Endometrium (tissue), 2 donors: ENCODE measurements at regions not wholly inside any gene's neighbourhood (a gene's known extent, or its start where the extent isn't known, plus 50 kb on each side); places are given as distances from the start of the nearest gene placed in this dataset.
"Not testable (repeated sequence)": the region's sequence is repeated elsewhere in the genome, so short reads cannot be mapped to it uniquely, and the experiment has no call there.

Experiments
- FAIRE-seq: peaks from 2 replicates; lab custom pipeline; 2012; peaks lifted over from hg19 to GRCh38; lab: Jason Lieb, UNC
- donor health status: control.
- donor health status: control.

DNA sequence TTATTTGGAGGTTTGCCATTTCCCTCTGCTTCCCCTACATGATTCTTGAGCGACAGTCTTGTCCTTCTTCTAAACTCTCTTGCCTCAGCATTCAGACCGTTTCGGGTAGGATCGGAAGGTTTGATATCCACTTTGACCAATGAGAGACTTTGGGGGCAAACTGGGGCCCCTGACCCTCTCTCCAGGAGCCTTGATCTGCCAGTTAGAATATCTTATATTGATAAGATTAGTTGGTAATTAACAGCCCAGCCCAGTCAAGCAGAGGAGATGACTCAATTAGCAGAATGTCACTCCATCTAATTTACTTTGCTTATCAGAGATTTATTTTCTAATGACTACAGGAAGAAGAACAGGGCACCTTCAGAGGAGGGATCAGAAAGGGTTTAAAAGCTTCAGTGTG, 532.8 kb downstream of the XYLT1 start:
- FAIRE-seq: no peak

DNA sequence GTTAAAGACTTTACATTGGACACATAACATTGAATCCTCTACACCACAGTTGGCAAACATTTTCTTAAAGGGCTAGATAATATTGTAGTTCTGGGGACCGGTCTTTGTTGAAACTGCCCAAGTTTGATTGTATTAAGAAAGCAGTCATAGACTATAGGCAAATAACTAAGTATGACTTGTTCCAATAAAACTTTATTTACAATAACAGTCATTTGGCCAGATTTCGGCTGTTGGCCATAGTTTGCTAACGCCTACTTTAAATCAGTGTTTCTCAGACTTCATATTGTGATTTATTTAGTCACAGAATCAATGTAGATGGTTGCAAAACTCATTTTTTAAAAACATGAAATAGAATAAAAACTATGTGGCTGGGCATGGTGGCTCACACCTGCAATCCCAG, 531.8 kb downstream of the XYLT1 start:
- FAIRE-seq: no peak

DNA sequence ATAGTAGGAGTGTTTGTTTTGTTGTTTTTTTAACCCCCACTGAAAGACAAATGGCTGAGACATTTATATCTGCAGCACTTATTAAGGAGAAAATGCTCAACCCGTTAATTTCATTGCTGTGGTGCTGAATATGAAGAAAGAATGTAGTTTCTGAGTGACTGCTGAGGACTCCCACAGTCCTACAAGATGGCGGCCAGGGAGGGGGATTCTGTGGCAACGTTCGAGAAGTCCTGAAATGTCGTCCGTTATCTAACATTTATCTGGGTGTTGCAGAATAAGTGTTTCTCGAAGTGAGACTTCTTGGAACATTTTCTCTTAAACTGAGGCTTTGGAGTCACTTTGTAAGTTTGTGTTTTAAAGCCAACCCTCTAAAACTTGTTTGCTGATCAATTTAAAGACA, 530.4 kb downstream of the XYLT1 start:
- FAIRE-seq: no peak

DNA sequence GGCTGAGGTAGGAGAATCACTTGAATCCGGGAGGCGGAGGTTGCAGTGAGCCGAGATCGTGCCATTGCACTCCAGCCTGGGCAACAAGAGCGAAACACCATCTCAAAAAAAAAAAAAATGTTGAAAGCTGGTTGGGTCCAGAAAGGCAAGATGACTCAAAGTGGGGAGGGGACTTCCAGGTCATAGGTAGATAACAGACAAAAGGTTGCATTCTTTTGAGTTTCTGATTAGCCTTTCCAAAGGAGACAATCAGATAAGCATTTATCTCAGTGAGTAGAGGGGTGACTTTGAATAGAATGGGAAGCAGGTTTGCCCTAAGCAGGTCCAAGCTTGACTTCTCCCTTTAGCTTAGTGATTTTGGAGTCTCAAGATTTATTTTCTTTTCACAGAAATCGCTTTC, 527.9 kb downstream of the XYLT1 start:
- FAIRE-seq: not testable (repeated sequence)

DNA sequence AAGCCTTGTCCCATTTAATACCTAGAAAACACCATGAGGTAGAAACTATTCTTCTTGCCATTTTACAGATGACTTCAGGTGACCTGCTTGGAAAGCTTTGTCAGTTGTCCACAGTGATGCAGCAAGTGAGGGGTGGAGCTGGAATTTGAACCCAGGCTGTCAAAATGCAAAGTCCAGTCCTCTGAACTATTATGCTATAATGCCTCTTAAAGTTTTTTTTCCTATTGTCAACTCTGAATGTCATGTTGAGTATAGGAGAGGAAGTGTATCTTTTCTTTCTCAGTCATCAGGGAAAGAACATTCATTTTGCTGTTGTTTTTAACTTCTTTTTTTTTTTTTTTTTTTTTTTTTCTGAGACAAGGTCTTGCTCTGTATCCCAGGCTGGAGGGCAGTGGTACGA, 525.6 kb downstream of the XYLT1 start:
- no peak for FAIRE-seq

DNA sequence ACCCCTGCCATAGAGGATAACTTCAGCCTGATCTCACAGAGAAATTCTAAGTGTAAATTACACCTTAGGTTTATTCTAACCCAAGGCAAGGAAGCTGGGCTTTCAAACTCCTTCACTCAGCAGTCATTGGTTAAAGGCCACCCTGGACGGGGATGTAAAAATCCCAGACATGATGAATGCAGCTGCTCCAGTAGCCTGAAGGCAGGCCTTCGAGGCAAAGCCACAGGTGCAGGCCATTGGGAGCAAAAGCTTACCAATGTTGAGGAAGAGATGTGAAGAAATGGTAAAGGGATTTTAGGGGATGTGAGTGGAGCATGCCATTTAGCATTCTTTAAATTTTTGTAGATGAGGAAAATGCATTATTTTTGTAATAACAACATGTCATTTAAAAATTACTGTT, 514.4 kb downstream of the XYLT1 start:
- FAIRE-seq: no peak

DNA sequence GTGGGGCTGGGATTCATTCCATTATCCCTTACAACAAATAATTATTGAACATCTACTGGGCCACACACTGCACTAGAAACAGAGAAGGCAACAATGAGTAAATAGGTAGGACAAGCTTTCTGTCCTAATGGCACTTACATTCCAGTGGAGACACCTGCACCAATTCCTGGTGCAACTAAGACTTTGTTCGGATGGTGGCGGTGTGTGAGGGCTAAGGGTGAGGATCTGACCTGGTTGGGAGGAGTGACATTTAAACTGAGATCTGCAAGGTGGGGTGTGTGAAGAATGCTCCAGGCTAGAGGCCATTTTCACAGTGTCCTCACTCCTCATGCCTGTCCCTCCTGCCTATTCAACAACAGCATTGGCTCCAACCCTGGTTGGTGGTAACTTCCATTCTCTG, 510.0 kb downstream of the XYLT1 start:
- no peak for FAIRE-seq

DNA sequence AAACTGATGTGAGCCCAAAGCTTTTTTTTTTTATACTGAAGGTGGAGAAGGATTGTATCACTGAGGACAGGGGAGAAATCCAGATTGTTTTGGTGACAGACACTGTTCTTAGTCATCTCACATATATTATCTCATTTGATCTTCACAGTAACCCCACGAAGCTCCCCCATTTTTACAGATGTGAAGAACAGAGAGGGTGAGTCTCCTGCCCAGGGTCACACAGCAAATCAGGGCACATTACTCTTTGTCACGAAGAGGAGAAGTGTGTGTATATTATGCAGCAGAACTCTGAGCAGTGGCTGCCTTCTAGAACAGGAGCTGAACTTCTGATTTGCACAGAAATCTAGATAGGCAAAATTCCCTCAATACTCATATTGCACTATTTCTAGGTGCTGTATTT, 504.3 kb downstream of the XYLT1 start:
- no peak for FAIRE-seq

DNA sequence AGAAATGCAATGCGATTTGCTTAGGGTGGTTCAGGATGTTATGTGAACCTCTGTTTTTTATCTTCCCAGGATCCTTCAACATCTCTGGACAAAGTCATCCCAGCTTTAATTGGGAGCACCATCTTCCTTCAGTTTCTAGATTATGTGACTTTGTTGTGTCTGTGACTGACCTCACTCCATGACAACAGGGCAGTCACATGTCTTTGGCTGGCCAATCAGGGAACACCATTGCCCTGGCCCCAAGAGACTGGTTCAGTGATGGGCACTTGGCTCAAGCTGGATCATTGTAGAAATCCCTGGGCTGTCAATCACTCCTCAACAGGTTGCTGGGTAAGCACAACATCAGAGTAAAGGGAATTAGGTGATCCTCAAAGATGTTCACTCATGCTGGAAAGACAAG, 499.7 kb downstream of the XYLT1 start:
- FAIRE-seq: no peak

DNA sequence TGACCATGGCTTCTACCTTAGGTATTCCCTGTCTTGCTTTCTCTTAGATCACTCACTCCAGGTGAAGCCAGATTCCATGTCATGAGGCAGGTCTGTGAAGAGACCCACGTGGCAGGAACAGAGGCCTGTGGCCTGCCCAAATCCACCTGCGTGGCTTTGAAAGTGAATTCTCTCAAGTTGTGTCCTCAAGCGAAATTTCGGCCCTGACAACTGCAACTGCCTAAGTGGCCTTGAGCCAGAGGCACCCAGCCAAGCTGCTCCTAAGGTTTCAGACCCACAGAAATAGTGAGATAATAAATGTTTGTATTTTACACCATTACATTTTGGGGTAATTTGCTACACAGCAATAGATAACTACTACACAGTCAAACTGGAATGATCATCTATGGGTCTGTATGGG, 497.9 kb downstream of the XYLT1 start:
- no peak for FAIRE-seq

DNA sequence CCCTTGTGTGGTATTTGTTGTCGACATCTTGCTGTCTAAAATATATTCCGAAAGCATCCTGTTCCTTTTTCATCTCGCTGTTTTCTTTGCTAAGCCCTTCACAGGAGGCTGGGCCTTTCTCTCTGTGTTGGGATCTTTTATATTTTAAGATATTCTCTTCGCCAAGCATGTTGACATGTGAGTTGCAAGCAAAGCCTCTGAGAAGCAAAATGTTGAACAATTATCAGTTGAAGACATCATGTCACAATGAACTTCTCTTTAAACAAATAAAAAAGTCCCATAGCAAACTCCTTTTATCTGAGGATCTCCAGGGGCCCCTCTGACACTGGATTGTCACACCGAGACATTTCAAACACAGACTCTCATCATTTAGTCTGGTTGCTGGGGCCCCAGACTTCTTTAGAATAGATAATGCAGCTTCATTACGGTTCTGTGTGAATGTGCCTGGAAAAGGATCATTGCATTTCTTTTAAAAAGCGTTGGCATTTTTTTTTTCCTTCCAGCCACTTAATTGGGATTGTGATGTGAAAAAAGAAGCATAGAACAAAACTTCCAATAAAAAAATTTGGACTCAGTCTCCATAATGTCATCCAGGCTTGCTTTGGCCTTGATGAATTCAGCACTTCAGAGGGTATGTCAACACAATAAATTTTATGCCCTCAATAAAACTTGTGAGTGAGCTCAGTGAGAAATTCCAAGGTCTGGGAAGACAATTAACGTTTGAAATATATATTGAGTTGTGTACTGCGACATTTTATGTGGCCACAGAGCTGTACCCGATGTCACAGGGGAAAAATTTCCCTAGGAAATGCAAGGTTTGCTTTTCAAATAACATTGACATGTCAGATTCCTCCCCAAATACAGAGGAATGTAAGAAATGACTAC, 496.8 kb downstream of the XYLT1 start:
- peak; percentile 70 for FAIRE-seq

DNA sequence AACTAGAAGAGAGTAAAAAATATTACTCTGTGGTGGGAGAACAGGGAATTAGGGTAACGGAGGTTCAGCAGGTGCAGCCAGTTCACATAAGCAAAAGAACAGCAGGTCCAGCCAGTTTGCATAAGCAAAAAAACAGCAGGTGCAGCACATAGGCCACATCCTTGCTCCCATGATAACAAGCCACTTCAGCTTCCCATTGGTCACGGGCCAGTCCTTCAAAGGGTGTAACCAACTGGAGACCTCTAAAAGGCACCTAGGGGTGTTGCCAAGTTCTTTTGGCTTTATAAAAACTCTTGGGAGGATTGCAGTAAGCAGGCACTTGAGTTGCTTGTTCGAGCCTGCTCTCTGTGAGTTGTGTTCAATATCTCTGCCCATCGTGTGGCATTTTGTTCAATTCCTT, 488.1 kb downstream of the XYLT1 start:
- no peak for FAIRE-seq

DNA sequence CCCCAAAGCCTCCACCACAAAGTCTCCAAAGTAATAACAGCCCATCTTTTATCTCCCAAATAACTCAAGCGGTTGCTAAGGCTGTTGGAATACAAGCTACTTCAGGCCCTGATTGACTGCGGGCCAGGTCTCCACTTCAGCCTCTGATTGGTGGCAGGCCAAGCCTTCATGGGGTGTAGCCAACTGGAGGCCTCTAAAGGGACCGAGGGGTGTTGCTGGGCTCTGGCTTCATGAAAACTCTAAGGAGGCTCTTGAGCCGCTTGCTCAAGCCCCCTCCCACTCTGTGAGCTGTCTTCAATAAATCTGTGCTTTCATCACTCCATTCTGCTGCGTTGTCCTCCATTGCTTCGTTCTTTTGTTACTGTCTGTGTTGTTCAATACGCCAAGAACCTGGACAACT, 487.2 kb downstream of the XYLT1 start:
- FAIRE-seq: no peak

DNA sequence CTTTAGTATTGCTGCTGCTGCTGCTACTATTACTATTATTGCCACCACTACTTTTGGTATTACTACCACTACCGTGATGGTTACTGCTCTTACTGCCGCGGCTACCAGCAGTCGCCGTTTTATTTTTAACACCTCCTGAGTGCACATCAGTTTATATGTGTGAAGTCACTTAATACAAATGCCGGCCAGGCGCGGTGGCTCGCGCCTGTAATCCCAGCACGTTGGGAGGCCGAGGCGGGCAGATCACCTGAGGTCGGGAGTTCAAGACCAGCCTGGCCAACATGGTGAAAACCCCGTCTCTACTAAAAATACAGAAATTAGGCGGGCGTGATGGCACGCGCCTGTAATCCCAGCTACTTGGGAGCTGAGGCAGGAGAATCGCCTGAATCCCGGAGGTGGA, 486.7 kb downstream of the XYLT1 start:
- not testable (repeated sequence) for FAIRE-seq

DNA sequence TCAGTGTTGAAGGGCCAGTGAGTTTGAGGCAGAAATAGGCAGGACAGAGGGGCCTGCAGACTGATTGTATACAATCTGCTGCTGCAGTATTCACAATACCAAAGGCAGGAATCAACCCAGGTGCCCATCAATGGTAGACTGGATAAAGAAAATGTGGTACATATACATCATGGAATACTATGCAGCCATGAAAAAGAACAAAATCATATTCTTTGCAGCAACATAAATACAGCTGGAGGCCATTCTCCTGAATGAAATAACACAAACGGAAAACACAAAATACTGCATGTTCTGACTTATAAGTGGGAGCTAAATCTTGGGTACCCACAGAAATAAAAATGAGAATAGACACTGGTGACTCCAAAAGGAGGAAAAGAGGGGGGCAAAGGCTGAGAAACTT, 485.1 kb downstream of the XYLT1 start:
- FAIRE-seq: no peak

DNA sequence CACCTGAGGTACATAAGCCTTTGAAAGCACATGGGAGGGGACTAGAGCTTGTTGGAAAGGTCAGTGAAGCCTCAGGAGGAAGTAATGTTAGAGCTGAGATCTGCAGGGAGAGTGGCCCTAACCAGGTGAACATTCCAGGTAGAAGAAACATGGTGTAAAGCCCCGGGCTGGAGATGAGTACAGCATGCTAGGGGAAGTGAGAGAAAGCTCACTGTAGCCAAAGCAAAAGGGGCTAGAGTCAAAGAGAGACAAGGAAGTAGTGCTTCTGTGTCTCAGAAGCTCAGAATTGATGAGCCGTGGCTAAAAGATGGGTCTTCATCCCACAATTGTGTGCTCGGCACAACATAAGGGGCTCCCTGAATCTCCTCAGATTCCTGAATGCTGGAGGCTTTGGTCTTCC, 481.8 kb downstream of the XYLT1 start:
- FAIRE-seq: no peak

DNA sequence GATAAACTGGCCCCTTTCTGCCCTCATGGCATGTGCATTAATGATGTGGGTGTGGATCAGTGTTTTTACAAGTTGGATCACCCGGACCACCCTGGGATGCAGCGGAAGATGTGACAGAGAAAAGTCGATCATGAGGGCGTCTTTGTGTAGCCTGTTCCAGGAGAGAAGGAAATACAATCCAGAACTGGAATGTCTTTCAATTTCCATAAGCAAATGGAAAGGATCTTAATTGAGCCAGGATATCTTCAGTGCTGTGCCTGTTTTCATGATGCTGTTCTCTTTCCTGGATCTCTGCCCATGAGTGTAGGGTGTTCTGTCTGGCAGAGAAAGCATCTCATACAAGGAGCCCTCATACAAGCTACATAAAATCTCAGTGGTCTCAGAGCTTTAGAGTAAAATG, 481.4 kb downstream of the XYLT1 start:
- no peak for FAIRE-seq

DNA sequence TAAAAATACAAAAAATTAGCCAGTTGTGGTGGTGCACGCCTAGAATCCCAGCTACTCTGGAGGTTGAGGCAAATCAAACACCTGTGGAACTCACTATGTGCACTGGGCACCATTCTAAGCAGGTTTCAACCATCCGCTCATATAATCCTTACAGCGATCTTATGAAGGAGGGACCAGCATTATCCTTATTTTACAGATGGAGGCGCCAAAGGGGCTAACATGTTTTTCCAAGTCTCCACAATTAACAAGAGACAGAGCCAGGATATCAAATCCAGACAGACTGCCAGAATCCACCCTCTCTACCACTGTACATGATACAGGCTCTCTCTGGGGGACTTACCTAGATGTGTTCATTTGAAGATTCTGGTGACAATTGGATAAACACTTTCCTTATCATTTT, 479.0 kb downstream of the XYLT1 start:
- FAIRE-seq: no peak

DNA sequence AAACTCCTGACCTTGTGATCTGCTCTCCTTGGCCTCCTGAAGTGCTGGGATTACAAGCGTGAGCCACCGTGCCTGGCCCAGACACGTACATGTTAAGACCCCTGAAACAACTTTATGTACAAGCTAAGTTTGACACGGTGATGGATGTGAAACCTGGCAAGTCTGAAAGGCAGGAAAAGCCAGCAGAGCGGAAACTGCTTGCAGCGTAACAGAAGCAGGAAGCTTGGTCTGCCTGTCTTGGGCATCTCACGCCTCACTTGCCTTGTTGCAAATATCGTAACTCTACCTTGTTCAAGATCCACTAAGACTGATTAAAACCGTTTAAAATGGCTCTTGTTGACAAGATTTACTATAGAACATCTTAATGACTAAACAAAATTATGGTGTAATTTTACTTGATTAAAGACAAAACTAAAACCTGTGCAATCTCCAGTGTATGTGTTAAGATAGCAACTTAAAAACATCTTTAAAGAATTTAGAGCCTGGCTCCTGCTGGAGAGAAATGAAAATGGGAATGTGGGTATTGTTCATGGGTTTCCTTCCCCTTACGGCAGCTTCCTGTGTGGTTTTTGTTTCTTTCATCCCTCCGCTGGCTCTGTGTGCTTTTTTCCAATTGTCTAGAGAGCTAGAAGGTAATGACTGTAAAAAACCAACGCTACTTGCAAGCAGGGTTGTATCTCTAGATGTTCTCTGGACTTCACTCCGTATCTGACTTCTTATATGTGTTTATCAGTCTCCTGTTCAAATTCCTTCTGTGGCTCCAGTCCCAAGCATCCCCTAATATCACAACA, 477.6 kb downstream of the XYLT1 start:
- FAIRE-seq: no peak

DNA sequence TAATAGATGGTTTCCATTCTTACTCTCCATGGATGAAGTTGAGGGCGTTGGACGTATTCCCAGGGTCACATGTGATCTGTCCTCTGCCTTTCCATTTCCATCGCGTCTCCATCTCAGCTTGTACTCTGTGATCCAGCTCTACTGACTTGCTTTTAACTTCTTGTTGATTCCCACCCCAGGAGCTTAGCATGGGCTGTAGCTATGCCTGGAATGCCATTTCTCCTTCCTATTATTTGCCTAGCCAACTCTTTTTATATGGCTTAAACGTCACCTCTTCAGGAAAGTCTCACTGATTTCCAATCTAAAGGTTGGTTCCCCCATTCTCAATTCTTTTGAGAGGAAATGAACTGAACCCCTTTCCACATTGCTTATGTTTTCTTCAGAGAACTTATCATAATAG, 475.9 kb downstream of the XYLT1 start:
- no peak for FAIRE-seq

DNA sequence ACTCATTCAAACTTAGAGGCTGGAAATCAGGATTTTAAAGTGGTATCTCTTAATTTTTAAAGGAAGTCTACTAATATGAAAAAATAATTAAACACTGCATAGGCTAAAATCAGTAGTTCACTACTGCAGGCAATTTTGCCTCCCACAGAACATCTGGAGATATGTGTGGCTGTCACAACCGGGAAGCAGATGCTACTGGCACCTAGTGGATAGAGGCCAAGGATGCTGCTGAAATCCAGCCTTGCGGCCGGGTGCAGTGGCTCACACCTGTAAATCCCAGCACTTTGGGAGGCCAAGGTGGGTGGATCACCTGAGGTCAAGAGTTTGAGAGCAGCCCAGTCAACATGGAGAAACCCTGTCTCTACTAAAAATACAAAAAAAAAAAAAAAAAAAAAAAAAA, 473.9 kb downstream of the XYLT1 start:
- FAIRE-seq: no peak

DNA sequence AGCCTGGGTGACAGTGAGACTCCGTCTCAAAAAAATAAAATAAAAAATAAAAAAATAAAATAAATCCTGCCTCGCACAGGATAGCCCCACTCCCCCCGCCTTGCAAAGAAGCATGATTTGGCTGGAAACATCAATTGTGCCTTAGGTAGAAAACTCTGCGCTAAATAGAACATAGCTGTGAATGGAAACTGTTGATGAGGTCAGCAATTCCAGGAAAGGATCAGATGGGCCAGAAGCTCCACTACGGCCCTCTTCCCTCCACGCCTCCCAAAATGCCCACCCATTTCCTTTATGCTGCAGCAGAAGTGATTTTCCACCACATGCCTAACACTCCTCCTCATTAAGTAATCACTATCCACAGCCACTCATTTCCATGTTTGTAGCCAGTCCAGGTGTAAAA, 473.4 kb downstream of the XYLT1 start:
- no peak for FAIRE-seq

DNA sequence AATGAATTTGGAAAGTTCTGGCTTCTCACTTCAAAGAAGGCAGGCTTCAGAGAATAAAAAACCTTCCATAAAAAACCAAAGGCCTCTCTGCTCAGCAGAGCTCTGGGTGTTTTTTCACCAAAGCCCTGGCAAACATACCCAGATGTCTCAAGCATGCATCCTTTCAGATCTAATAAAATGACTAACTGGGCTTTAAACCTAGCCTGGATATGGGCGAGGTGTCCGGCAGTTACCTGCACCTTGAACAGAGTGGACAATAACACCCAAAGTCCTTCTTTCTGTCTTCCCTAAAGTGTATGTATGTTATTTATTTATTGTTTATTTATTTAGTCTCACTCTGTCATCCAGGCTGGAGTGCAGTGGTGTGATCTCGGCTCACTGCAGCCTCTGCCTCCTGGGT, 469.3 kb downstream of the XYLT1 start:
- no peak for FAIRE-seq

DNA sequence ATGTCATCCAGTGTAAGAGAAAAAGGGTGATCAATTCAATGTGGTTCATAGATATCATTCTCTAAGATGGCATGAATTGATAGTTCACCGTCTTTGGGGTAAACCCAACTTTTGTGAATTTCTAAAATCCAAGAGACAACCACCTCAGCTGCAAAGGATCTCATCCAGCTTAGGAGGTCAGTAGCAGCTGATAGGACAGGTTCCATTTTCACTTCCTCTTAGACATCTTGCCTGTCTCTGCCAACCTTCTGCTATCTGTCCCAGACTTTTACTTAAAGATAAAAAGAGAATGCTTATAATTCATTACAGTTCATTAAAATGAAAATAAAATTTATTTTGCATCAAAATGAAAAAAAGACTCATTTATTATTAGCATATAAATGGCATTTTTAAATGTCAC, 468.2 kb downstream of the XYLT1 start:
- no peak for FAIRE-seq
